Mesothelial cell of epicardium (in vitro differentiated cells): ENCODE measurements at regions not wholly inside any gene's neighbourhood (a gene's known extent, or its start where the extent isn't known, plus 50 kb on each side); places are given as distances from the start of the nearest gene placed in this dataset.
A peak's percentile ranks its signal among the peaks of the same experiment; 100 is the strongest.

ENCODE experiments used
- DNase-seq, 2 experiments: peaks; one replicate each; pipeline ENCODE4 v3.0.0; 2021; ENCODE audit warnings: low spot score in 2 of 2; ENCODE audit not compliant: unreplicated experiment in 2 of 2
- H3K27ac Mint-ChIP-seq: 2 replicates; pipeline ENCODE4 v1.8.0; 2021; ENCODE audit warnings: mixed read lengths
- H3K27me3 Mint-ChIP-seq: 2 replicates; pipeline ENCODE4 v1.8.0; 2021; ENCODE audit warnings: low read depth, mixed read lengths
- H3K36me3 Mint-ChIP-seq: 2 replicates; pipeline ENCODE4 v1.8.0; 2021; ENCODE audit warnings: mixed read lengths
- H3K4me1 Mint-ChIP-seq: 2 replicates; pipeline ENCODE4 v1.8.0; 2021; ENCODE audit warnings: mixed read lengths
- H3K4me3 Mint-ChIP-seq: 2 replicates; pipeline ENCODE4 v1.8.0; 2021; ENCODE audit warnings: mild to moderate bottlenecking, moderate library complexity, mixed read lengths
- H3K9me3 Mint-ChIP-seq: 2 replicates; pipeline ENCODE4 v1.8.0; 2021; ENCODE audit warnings: mixed read lengths
- TF ChIP-seq, protein P1 (sequence below): fragments of 200-600 bp; sonication (generic); IDR thresholded peaks from one replicate; pipeline ENCODE4 v1.5.0; 2021; ENCODE audit warnings: antibody characterized with exemption; ENCODE audit not compliant: unreplicated experiment

DNA sequence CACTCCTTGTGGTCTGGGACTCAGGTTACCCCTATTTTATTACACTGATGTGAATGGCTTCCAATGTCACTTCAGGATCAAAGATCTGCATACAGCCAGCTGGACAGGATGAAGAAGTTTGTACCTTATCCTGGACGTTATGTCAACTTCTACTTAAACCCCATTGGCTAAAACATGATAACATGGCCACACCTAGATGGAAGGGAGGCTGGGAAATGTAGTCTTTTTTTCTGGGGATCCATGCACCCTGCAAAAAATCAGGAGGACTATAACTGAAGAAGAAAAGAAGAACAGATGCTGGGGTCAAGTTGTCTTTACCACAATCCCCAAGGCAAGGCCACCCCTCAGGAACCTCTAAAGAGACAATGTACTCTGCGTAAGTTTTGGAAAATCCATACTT is 459.2 kb downstream of the BCOR start:
- Mint-ChIP-seq H3K36me3 (no peaks in the 10 kb centered on the region), H3K9me3 (peaks cover 36% of the 10 kb centered on the region), H3K27me3 (no peaks in the 10 kb centered on the region), H3K4me1 (peaks cover 14% of the 10 kb centered on the region), H3K27ac (no peak overlapping the region), H3K4me3 (no peak overlapping the region)
- no peak for DNase-seq
- TF ChIP-seq, protein P1, sequence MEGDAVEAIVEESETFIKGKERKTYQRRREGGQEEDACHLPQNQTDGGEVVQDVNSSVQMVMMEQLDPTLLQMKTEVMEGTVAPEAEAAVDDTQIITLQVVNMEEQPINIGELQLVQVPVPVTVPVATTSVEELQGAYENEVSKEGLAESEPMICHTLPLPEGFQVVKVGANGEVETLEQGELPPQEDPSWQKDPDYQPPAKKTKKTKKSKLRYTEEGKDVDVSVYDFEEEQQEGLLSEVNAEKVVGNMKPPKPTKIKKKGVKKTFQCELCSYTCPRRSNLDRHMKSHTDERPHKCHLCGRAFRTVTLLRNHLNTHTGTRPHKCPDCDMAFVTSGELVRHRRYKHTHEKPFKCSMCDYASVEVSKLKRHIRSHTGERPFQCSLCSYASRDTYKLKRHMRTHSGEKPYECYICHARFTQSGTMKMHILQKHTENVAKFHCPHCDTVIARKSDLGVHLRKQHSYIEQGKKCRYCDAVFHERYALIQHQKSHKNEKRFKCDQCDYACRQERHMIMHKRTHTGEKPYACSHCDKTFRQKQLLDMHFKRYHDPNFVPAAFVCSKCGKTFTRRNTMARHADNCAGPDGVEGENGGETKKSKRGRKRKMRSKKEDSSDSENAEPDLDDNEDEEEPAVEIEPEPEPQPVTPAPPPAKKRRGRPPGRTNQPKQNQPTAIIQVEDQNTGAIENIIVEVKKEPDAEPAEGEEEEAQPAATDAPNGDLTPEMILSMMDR: no peak

DNA sequence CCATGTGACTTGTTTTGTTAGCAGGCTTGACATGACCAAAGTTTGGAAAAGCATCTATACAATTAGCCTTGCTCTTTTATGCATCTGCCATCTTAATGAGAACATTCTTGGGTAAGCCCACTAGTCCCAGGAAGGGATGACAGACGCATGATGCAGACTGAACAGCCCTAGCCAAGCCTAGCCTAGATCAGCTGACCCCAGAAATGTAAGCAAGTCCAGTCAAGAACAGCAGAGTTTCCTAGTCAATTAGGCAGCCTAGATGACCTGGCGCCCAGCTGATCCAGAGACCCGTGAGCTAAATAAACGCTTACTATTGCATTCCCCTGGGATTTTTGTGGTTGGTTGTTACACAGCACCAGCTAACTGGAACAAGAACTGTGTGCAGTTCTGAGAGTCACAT is 457.9 kb downstream of the BCOR start:
- Mint-ChIP-seq H3K4me3 (no peak overlapping the region), H3K9me3 (peaks cover 37% of the 10 kb centered on the region), H3K4me1 (peaks cover 19% of the 10 kb centered on the region), H3K27me3 (no peaks in the 10 kb centered on the region), H3K27ac (no peak overlapping the region), H3K36me3 (no peaks in the 10 kb centered on the region)
- TF ChIP-seq, protein P1: no peak
- DNase-seq: no peak

DNA sequence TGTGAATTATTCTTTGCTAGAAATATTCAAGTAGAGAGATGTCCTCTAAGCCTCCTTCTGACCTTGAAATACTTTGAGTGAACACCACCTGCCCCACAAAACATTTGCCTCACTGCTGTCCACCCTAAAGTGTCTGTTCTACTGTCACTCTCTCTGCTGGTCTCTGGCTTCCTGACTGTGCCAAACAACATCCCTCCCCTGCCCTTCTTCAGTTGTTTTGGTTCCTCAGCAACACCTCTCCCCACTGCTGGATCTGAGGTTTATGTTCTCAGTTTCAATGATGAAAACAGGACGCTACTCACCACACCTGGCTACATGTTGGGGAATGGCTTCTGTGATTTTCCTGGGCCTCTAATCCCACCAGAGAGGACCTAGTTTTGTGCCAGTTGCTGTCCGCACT is 456.9 kb downstream of the BCOR start:
- Mint-ChIP-seq H3K9me3 (peaks cover 41% of the 10 kb centered on the region), H3K36me3 (no peaks in the 10 kb centered on the region), H3K4me3 (no peak overlapping the region)

DNA sequence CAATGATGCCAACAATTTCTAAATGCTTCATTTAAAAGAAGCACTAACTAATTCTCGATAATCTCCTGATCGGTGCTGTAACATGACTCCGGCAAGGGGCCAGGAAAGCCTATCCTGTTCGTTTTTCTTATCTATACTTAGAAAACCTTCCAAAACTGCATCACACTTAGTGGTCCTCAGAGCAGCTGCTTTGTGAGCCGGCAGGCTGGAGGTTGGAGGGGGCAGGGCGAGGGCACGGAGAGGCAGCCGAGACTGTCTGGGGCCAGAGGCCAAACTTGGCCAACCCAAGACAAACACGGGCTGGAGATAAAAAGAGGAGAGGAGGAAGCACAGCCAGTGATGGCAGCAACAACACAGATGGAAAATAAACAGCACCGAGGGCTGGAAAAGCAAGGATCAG is 455.7 kb downstream of the BCOR start:
- Mint-ChIP-seq H3K9me3 (peaks cover 42% of the 10 kb centered on the region), H3K4me3 (no peak overlapping the region)
- TF ChIP-seq, protein P1: no peak

More for the DNA sequence above, 456.9 kb downstream of the BCOR start:
- DNase-seq: no peak
- no peaks in the 10 kb centered on the region for H3K27me3 Mint-ChIP-seq
- peaks cover 27% of the 10 kb centered on the region for H3K4me1 Mint-ChIP-seq
- no peak overlapping the region for H3K27ac Mint-ChIP-seq
- TF ChIP-seq, protein P1: no peak

DNA sequence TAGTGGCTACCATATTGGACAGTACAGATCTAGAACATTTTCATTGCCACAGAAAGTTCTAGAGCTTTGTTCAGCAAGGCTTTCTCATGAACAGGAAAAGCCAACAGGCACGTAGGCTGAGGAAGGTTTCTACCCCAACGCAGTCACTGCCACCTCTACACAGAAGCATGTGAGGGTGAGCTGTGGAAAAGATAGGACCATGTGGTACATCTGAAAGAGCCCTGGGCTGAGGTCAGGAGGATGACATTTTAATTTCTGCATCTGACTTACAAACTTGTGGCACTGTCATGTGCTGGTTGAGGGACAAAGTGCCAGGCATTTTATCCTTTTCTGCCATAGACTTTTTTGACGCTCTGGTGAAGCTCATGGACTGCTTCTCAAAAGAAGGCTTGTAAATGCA is 454.2 kb downstream of the BCOR start:
- Mint-ChIP-seq H3K4me1 (peaks cover 28% of the 10 kb centered on the region), H3K27ac (no peak overlapping the region), H3K4me3 (no peak overlapping the region), H3K9me3 (peaks cover 43% of the 10 kb centered on the region), H3K27me3 (no peaks in the 10 kb centered on the region), H3K36me3 (no peaks in the 10 kb centered on the region)
- DNase-seq: no peak
- TF ChIP-seq, protein P1: no peak

More for the DNA sequence above, 455.7 kb downstream of the BCOR start:
- Mint-ChIP-seq H3K4me1 (peaks cover 28% of the 10 kb centered on the region), H3K27ac (peak overlapping the region; percentile 75), H3K27me3 (no peaks in the 10 kb centered on the region), H3K36me3 (no peaks in the 10 kb centered on the region)
- DNase-seq: no peak
